ENCODE measurements at regions not wholly inside any gene's neighbourhood (a gene's known extent, or its start where the extent isn't known, plus 50 kb on each side); places are given as distances from the start of the nearest gene placed in this dataset.
"Not testable (repeated sequence)": the region's sequence is repeated elsewhere in the genome, so short reads cannot be mapped to it uniquely, and the experiment has no call there.

DNA sequence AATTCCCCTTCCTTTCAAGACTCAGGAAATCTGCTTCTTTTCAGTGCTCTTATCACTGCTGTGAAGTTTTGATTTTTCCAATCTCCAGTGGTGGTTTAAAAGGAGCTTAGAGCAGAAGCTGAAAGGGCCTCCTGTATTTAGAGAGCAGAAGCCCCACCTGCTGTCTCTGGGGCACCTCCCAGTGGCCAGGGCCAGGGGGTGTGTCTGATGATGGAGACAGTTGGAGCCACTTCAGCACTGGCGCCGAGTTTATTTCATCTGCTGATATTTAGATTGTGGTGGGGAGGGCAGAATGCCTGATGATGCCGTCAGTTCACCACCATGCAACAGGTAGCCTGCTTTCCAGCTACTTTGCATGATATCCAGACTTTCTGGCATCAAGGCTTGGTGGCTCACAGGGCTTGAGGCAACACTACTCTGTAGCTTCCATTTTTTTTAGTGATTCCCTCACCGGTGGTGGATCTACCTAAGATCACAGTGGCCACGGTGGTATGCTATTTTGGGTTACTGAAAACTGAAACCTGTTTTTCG, 371.9 kb downstream of the KCNRG start:
- DNase-seq (ENCODE audit: low read depth), result peak; percentile 60

GRCh38 chr13:50388481-50388880, 373.2 kb downstream of the KCNRG start:
- no peak for DNase-seq (ENCODE audit: low read depth)

- DNase-seq (ENCODE audit: low read depth), result no peak
These were observed 374.5 kb downstream of the KCNRG start for GRCh38 chr13:50389726-50390125.

GRCh38 chr13:50390503-50391248, 375.4 kb downstream of the KCNRG start:
- DNase-seq (ENCODE audit: low read depth), result no peak

DNA sequence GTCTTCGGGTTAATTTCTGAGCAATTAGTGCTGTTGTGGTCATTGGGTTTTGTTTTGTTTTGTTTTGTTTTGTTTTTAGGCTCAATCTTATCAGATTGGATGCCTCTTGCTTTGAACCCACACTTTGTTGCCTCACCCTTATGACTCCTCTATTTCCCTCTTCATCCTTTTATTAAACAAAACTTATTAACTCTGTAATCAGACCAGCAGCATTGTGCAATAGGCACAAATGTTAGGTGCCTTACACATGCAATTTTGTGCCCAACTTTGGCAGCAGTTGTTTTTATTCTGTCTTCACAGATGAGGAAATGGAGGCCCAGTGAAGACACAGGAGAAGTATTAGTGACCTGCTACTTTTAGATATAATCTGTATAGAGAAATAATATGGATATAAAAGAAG, 377.7 kb downstream of the KCNRG start:
- DNase-seq (ENCODE audit: low read depth), result no peak

- peak; percentile 28 for DNase-seq (ENCODE audit: low read depth)
These were observed 378.4 kb downstream of the KCNRG start for GRCh38 chr13:50393628-50394027.

DNA sequence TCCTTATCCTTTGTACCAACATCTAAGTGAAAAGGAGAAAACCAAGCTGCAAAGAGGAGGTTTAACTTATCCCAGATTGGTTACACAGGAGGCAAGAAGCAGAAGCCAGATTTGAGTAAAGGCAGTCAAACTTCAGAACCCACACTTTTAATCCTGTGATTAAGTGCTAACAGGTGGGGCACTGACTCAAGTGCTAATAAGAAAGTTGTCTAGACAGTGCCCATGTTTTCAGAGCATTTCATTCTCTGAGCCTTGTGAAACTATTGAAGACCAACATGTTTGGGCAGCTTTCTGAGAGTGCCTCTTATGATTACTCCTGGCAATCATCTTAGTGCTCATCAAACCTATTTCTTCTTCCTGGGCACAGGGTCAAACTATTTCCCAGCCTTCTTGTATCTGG, 380.8 kb downstream of the KCNRG start:
- DNase-seq (ENCODE audit: low read depth), result no peak

GRCh38 chr13:50396618-50397017, 381.4 kb downstream of the KCNRG start:
- DNase-seq (ENCODE audit: low read depth), result not testable (repeated sequence)

GRCh38 chr13:50400035-50400726, 384.9 kb downstream of the KCNRG start:
- peak; percentile 25 for DNase-seq (ENCODE audit: low read depth)

GRCh38 chr13:50401049-50401505, 385.8 kb downstream of the KCNRG start:
- peak; percentile 74 for DNase-seq (ENCODE audit: low read depth)

DNA sequence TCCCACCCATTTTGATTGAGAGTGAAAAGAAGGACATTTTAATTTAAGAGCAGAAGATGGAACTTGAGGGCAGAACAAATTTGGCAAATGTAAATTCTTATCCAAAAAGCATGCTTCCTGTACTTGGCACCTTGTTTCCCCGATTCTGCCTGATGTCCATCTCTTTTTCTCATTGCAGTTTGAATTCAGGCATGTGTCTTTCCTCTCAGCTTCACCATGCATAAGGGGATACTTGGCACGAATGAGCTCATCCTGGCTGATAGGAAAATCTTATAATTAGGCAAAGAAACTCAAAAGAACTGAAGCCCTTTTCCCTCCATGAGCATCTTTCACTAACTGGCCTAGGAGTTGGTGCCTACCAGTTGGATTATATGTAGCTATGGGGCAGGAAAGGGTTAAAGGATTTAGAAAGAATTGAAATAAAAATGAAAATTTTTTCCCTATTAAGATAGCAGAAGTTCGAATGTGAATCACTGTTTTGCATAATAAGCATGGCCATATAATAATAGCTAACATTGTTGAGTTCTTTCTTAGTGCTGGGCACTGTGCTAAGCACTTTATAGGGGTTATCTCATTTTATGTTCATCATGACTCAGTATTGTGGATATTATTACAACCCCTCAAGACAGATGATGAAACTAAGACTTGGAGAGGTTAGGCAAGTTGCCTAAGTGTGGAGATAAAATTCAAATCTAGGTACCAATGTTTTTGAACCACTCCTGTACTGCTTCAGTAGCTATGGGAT, 386.6 kb downstream of the KCNRG start:
- peak; percentile 41 for DNase-seq (ENCODE audit: low read depth)

DNA sequence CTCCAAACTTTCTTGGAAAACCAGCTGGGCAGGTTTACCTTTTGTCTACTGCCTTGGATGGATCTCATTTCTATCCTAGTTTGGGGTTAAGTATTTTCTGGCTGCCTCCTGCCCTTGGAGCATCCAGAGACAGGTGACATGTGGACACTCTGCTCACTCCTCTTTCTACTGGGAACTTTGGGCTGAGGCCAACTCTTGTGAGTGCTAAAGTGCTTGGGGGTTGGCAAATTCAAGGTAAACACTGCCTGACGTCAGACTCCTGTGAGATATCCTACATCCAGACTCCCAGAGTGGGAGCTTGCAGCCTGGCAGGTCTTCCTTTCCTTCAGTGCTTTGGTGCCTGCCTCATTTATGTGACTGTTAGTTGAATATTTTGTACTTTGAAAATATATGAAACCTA, 388.1 kb downstream of the KCNRG start:
- peak; percentile 17 for DNase-seq (ENCODE audit: low read depth)

- DNase-seq (ENCODE audit: low read depth), result no peak
These were observed 388.9 kb downstream of the KCNRG start for GRCh38 chr13:50404116-50404515.

DNA sequence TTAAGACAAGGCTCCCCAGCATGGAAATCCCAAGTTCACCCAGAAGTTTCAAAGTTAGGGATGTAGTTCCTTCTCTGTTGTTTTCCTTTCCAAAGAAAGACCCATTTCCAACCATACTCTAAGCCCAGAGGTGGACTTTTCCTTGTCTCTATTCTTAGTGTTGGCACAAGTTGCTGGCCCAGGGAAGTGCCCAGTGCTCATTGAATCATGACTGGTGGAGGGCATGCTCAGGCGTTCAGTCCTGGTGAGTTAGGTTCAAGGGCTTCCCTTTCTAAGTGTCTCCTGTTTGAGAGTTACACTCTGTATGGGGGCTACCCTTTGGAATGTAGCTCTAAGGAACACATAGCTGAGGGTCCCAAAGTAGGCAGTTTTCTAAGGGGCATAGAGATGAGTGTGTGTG, 389.5 kb downstream of the KCNRG start:
- DNase-seq (ENCODE audit: low read depth), result no peak

DNA sequence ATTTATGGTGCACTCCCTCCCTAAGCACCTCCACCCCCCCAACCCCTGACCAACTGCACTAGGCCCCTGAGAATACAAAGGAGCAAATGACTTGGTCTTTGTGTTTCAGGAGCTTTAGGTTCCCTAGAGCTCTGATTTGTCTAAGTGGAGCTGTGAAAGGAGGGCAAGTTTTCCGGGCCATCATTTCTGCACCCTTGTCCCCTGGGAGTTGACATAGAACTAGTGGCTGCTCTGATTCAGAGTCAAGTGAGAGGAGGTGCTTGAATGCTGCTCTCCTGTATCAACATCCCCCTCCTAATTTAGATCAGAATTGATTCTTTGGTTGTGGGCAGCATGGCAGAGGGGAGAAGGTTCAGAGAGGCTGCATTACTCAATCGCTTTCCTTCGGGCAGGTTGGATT, 391.6 kb downstream of the KCNRG start:
- DNase-seq (ENCODE audit: low read depth), result no peak

DNA sequence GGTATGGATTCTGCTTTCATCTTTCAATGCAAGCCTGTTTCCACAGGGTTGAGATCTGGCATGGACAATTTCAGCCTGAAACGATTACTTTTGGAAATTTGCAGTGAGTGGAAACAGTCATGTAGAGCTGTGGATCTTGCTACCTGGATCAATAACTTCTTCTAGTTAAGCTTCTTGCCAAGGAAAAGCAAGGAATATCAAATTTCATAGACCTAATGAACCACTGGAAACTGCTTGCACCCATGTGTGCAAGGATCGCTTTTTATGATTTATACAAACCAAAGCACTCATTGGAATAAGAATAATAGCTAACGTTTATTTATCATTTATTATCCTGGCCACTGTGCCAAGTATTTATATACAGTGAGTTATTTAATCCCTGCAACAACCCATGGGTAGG, 392.8 kb downstream of the KCNRG start:
- no peak for DNase-seq (ENCODE audit: low read depth)

- no peak for DNase-seq (ENCODE audit: low read depth)
These were observed 394.0 kb downstream of the KCNRG start for GRCh38 chr13:50409220-50409619.

- peak; percentile 87 for DNase-seq (ENCODE audit: low read depth)
These were observed 395.9 kb downstream of the KCNRG start for GRCh38 chr13:50410921-50411746.

- DNase-seq (ENCODE audit: low read depth), result no peak
These were observed 396.9 kb downstream of the KCNRG start for GRCh38 chr13:50412046-50412617.

- no peak for DNase-seq (ENCODE audit: low read depth)
These were observed 399.4 kb downstream of the KCNRG start for GRCh38 chr13:50414640-50415039.

- no peak for DNase-seq (ENCODE audit: low read depth)
These were observed 400.2 kb downstream of the KCNRG start for GRCh38 chr13:50415428-50415827.
